AG04450 (cell line): ENCODE measurements at regions not wholly inside any gene's neighbourhood (a gene's known extent, or its start where the extent isn't known, plus 50 kb on each side); places are given as distances from the start of the nearest gene placed in this dataset.
"Not testable (repeated sequence)": the region's sequence is repeated elsewhere in the genome, so short reads cannot be mapped to it uniquely, and the experiment has no call there.

ENCODE experiments used
- CTCF ChIA-PET: fragments of 300-600, 350-600 bp; formaldehyde crosslinking; extraction: SDS; loops from one replicate; lab custom pipeline; 2022; ENCODE audit warnings: antibody characterized with exemption, inconsistent platforms; lab: Charles Lee
- POLR2A ChIA-PET: fragments of 350-600 bp; formaldehyde crosslinking; extraction: SDS; loops from one replicate; lab custom pipeline; 2021; ENCODE audit warnings: antibody characterized with exemption, inconsistent platforms; lab: Yijun Ruan, JAX
- DNase-seq: peaks from one replicate; pipeline ENCODE4 v3.0.0-alpha.2; 2011; ENCODE audit warnings: low read depth, low spot score
- H3K27ac ChIP-seq: one replicate; pipeline ENCODE4 v1.5.1; 2012; ENCODE audit warnings: low read depth, low read length, control low read depth
- H3K27me3 ChIP-seq: one replicate; pipeline ENCODE4 v1.6.0; 2012; ENCODE audit warnings: low read length; ENCODE audit not compliant: control insufficient read depth, insufficient read depth
- H3K4me3 ChIP-seq: 2 replicates; pipeline ENCODE4 v1.5.1; 2011; ENCODE audit warnings: mild to moderate bottlenecking, low read depth, low read length, control low read depth
- H3K9me3 ChIP-seq: 2 replicates; pipeline ENCODE4 v1.5.1; 2012; ENCODE audit warnings: low read length; ENCODE audit not compliant: control insufficient read depth, insufficient read depth
- CTCF ChIP-seq: IDR thresholded peaks from 2 replicates; pipeline ENCODE4 v1.5.1; 2011; ENCODE audit warnings: low read depth, low read length, control low read depth, inconsistent platforms

DNA sequence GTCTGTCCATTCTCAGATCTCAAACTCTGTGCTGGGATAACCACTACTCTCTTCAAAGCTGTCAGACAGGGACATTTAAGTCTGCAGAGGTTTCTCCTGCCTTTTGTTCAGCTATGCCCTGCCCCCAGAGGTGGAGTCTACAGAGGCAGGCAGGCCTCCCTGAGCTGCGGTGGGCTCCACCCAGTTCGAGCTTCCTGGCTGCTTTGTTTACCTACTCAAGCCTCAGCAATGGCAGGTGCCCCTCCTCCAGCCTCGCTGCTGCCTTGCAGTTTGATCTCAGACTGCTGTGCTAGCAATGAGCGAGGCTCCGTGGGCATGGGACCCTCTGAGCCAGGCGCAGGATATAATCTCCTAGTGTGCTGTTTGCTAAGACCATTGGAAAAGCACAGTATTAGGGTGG, 53.1 kb upstream of the HUNK start:
- CTCF ChIA-PET, H3K9me3 ChIP-seq, H3K4me3 ChIP-seq, DNase-seq, H3K27ac ChIP-seq, H3K27me3 ChIP-seq, POLR2A ChIA-PET: not testable (repeated sequence)

GRCh38 chr21:31814356-31814755, 58.5 kb upstream of the HUNK start:
- H3K9me3 ChIP-seq, CTCF ChIA-PET, H3K27me3 ChIP-seq, DNase-seq, H3K4me3 ChIP-seq, POLR2A ChIA-PET, H3K27ac ChIP-seq: not testable (repeated sequence)

DNA sequence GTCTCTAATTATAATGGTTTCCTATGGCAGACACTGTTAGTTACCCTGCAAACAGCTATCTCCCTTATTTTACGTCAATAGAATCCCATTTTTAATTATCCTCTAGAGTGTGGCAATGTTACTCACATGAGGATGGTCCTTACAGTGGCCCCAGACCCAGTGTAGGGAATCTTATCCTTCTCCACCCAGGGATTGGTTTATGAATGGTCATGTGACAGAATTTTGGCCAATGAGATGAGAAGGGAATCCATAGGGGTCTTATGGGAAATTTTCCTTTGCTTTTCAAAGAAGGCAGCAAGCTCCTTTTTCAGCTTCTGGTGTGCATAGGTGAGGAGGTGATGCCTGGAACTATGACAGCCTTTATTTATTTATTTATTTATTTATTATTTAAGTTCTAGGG, 59.0 kb upstream of the HUNK start:
- Histone ChIP-seq H3K9me3 (no peaks in the 10 kb centered on the region), H3K27me3 (no peaks in the 10 kb centered on the region), H3K27ac (no peak overlapping the region), H3K4me3 (no peak overlapping the region)
- POLR2A ChIA-PET = no interaction called here
- TF ChIP-seq CTCF = no peak
- DNase-seq = no peak
- CTCF ChIA-PET = no interaction called here

DNA sequence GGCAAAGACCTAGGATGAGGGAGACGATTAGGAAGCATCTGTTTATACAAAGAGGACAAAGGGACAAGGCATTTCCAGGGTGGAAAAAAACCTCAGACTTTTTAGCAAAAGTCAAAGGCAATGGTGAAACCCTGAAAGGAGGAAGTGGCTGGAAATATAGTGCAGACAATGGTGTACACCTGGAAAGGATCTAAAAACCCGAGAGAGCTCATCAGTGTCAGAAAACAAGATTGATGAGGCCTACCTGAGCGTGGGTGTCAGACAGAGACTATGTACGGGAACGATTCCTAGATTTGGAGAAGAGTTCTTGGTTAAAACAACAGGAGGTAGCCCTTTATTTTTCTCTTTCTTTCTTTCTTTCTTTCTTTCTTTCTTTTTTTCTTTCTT, 68.8 kb upstream of the HUNK start:
- no peak for DNase-seq
- H3K9me3 ChIP-seq = no peaks in the 10 kb centered on the region
- H3K27ac ChIP-seq = no peak overlapping the region
- CTCF ChIA-PET = no interaction called here
- POLR2A ChIA-PET = no interaction called here
- H3K27me3 ChIP-seq = no peaks in the 10 kb centered on the region
- no peak for TF ChIP-seq CTCF
- H3K4me3 ChIP-seq = no peak overlapping the region

DNA sequence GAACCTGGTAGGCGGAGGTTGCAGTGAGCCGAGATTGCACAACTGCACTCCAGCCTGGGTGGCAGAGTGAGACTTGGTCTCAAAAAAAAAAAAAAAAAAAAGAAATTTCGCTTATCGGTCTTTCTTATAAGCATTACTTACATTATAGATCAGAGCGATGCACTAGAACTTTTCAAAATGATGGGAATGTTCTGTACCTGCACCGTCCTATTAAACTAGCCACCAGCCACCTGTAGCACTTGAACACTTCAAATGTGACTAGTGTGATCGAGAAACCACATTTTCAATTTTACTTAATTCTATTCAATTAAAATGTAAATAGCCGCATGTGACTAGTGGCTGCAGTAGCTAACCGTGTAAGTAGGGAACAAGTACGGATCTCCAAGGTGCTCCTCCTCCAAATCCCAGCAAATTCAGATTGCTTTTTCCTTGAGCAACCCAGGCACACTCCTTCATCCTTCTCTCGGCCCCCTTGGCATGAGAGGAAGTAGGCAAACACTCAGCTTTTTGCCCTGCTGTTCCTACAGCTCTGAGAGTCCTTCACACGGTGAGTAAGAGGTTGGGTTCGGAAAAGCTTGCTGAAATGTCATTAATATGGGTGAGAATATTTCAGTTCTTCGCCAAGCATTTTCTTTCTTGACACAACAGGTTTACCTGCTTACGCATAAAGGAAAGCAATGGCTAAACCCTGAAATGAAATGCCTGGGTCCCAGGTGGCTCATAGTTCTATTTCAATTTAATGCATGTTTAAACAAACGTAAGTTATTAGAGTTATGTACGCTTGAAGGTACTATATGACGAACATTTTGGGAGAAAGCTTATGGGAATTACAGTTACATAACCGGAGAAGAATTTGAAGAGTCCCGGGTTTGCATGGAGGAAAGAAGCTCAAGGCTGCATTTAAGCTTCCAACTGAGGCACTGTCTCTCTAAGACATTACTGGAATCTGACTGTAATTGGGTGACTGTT, 69.5 kb upstream of the HUNK start:
- H3K27me3 ChIP-seq = no peaks in the 10 kb centered on the region
- no peak for DNase-seq
- TF ChIP-seq CTCF = no peak
- CTCF ChIA-PET = no interaction called here
- POLR2A ChIA-PET = no interaction called here
- H3K9me3 ChIP-seq = no peaks in the 10 kb centered on the region
- no peak overlapping the region for H3K27ac ChIP-seq
- H3K4me3 ChIP-seq = no peak overlapping the region

- ChIA-PET CTCF (no interaction called here), POLR2A (no interaction called here)
Observed at GRCh38 chr21:31802331-31802730, 70.4 kb upstream of the SCAF4 start.

More at GRCh38 chr21:31802331-31802730, 70.4 kb upstream of the SCAF4 start:
- Histone ChIP-seq H3K9me3 (no peaks in the 10 kb centered on the region), H3K27ac (no peak overlapping the region), H3K27me3 (no peaks in the 10 kb centered on the region), H3K4me3 (no peak overlapping the region)
- DNase-seq = no peak
- no peak for TF ChIP-seq CTCF
